ENCODE measurements at regions not wholly inside any gene's neighbourhood (a gene's known extent, or its start where the extent isn't known, plus 50 kb on each side); places are given as distances from the start of the nearest gene placed in this dataset.

- TF ChIP-seq GATA1 (IDR thresholded peaks at IDR 0.05; ENCODE audit: low read depth, low read length) (no peak), POLR2A (IDR thresholded peaks at IDR 0.05; ENCODE audit: low read length) (no peak)
- DNase-seq, result no peak
These were observed 168.5 kb downstream of the TEX36 start for GRCh38 chr10:125514206-125515162.

GRCh38 chr10:125513429-125514182, 169.4 kb downstream of the TEX36 start:
- TF ChIP-seq GATA1 (IDR thresholded peaks at IDR 0.05; ENCODE audit: low read depth, low read length) (no peak), POLR2A (IDR thresholded peaks at IDR 0.05; ENCODE audit: low read length) (no peak)
- DNase-seq, result no peak

GRCh38 chr10:125510998-125511397, 172.0 kb downstream of the TEX36 start:
- DNase-seq, result no peak
- TF ChIP-seq GATA1 (IDR thresholded peaks at IDR 0.05; ENCODE audit: low read depth, low read length), result no peak
- no peak for TF ChIP-seq POLR2A (IDR thresholded peaks at IDR 0.05; ENCODE audit: low read length)

- no peak for DNase-seq
These were observed 177.3 kb downstream of the TEX36 start for GRCh38 chr10:125505648-125506047.

GRCh38 chr10:125502276-125502675, 180.7 kb downstream of the TEX36 start:
- no peak for DNase-seq
- TF ChIP-seq GATA1 (IDR thresholded peaks at IDR 0.05; ENCODE audit: low read depth, low read length) (no peak), POLR2A (IDR thresholded peaks at IDR 0.05; ENCODE audit: low read length) (no peak)

More at GRCh38 chr10:125505648-125506047, 177.3 kb downstream of the TEX36 start:
- TF ChIP-seq GATA1 (IDR thresholded peaks at IDR 0.05; ENCODE audit: low read depth, low read length), result no peak
- no peak for TF ChIP-seq POLR2A (IDR thresholded peaks at IDR 0.05; ENCODE audit: low read length)

- TF ChIP-seq GATA1 (IDR thresholded peaks at IDR 0.05; ENCODE audit: low read depth, low read length), result no peak
- TF ChIP-seq POLR2A (IDR thresholded peaks at IDR 0.05; ENCODE audit: low read length), result no peak
- DNase-seq, result no peak
These were observed 187.6 kb downstream of the TEX36 start for GRCh38 chr10:125495386-125495785.

GRCh38 chr10:125494651-125495239, 188.2 kb downstream of the TEX36 start:
- DNase-seq, result no peak
- TF ChIP-seq GATA1 (IDR thresholded peaks at IDR 0.05; ENCODE audit: low read depth, low read length) (no peak), POLR2A (IDR thresholded peaks at IDR 0.05; ENCODE audit: low read length) (no peak)

GRCh38 chr10:125491381-125491780, 191.6 kb downstream of the TEX36 start:
- no peak for DNase-seq
- TF ChIP-seq GATA1 (IDR thresholded peaks at IDR 0.05; ENCODE audit: low read depth, low read length) (no peak), POLR2A (IDR thresholded peaks at IDR 0.05; ENCODE audit: low read length) (no peak)

- no peak for DNase-seq
- TF ChIP-seq POLR2A (IDR thresholded peaks at IDR 0.05; ENCODE audit: low read length) (no peak), GATA1 (IDR thresholded peaks at IDR 0.05; ENCODE audit: low read depth, low read length) (no peak)
These were observed 193.2 kb downstream of the TEX36 start for GRCh38 chr10:125489731-125490130.

GRCh38 chr10:125485665-125486064, 197.3 kb downstream of the TEX36 start:
- DNase-seq, result no peak

GRCh38 chr10:125484035-125484732, 198.8 kb downstream of the TEX36 start:
- TF ChIP-seq POLR2A (IDR thresholded peaks at IDR 0.05; ENCODE audit: low read length), result no peak
- TF ChIP-seq GATA1 (IDR thresholded peaks at IDR 0.05; ENCODE audit: low read depth, low read length), result no peak
- no peak for DNase-seq

More at GRCh38 chr10:125485665-125486064, 197.3 kb downstream of the TEX36 start:
- TF ChIP-seq POLR2A (IDR thresholded peaks at IDR 0.05; ENCODE audit: low read length) (no peak), GATA1 (IDR thresholded peaks at IDR 0.05; ENCODE audit: low read depth, low read length) (no peak)

GRCh38 chr10:125482637-125483036, 200.3 kb downstream of the TEX36 start:
- DNase-seq, result no peak
- TF ChIP-seq POLR2A (IDR thresholded peaks at IDR 0.05; ENCODE audit: low read length) (no peak), GATA1 (IDR thresholded peaks at IDR 0.05; ENCODE audit: low read depth, low read length) (no peak)

GRCh38 chr10:125482108-125482507, 200.9 kb downstream of the TEX36 start:
- DNase-seq, result no peak
- no peak for TF ChIP-seq GATA1 (IDR thresholded peaks at IDR 0.05; ENCODE audit: low read depth, low read length)
- no peak for TF ChIP-seq POLR2A (IDR thresholded peaks at IDR 0.05; ENCODE audit: low read length)

Data from erythroblast (primary cell).